C4-2B (cell line): ENCODE measurements at regions not wholly inside any gene's neighbourhood (a gene's known extent, or its start where the extent isn't known, plus 50 kb on each side); places are given as distances from the start of the nearest gene placed in this dataset.

Experiments
- ZFX ChIP-seq: fragments of 450-650 bp; IDR thresholded peaks from 2 replicates; pipeline ENCODE4 v1.6.1; 2017
- TF ChIP-seq, protein P1 (sequence below): fragments of 450-650 bp; conservative IDR thresholded peaks from 2 replicates; pipeline ENCODE4 v1.5.1; 2017; ENCODE audit warnings: mild to moderate bottlenecking

DNA sequence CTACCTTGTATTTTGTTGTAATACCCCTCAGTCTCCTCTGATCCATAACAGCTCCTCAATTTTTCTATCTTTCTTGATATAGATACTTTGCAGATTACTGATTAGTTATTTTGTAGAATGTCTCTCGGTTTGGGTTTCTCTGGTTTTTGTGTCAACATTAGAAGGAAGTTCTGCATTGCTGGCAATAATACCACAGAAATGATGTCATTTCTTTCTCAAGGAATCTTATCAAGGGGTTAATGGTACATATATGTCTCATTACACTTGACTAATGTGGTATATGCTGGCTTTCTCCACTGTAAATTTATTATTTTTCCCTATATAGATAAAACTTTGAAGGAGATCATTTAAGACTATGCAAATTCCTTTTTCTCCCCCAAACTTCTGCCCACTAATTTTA, 183.6 kb upstream of the DKK2 start:
- TF ChIP-seq, protein P1, sequence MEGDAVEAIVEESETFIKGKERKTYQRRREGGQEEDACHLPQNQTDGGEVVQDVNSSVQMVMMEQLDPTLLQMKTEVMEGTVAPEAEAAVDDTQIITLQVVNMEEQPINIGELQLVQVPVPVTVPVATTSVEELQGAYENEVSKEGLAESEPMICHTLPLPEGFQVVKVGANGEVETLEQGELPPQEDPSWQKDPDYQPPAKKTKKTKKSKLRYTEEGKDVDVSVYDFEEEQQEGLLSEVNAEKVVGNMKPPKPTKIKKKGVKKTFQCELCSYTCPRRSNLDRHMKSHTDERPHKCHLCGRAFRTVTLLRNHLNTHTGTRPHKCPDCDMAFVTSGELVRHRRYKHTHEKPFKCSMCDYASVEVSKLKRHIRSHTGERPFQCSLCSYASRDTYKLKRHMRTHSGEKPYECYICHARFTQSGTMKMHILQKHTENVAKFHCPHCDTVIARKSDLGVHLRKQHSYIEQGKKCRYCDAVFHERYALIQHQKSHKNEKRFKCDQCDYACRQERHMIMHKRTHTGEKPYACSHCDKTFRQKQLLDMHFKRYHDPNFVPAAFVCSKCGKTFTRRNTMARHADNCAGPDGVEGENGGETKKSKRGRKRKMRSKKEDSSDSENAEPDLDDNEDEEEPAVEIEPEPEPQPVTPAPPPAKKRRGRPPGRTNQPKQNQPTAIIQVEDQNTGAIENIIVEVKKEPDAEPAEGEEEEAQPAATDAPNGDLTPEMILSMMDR, result no peak
- no peak for TF ChIP-seq ZFX
